HEK293 (cell line): ENCODE measurements at regions not wholly inside any gene's neighbourhood (a gene's known extent, or its start where the extent isn't known, plus 50 kb on each side); places are given as distances from the start of the nearest gene placed in this dataset.
A peak's percentile ranks its signal among the peaks of the same experiment; 100 is the strongest.

Experiments
- CTCF ChIA-PET: fragments of 350-600 bp; formaldehyde crosslinking; extraction: SDS; loops from one replicate; lab custom pipeline; 2021; ENCODE audit warnings: antibody characterized with exemption; lab: Yijun Ruan, JAX
- POLR2A ChIA-PET: fragments of 300-600 bp; formaldehyde crosslinking; extraction: SDS; loops from one replicate; lab custom pipeline; 2020; ENCODE audit warnings: antibody characterized with exemption, inconsistent platforms; lab: Yijun Ruan, JAX
- H3K27ac ChIP-seq: fragments of 200-500 bp; sonication (Bioruptor generic); 2 replicates; pipeline ENCODE4 v1.5.1; 2014; ENCODE audit warnings: low read depth, low read length, control low read depth, inconsistent platforms; ENCODE audit errors: extremely low read depth
- H3K36me3 ChIP-seq, 2 experiments: fragments of 200-500 bp in 1 of 2; sonication (Bioruptor generic) in 1 of 2; 1 replicate in 1 of 2; 2 replicates in 1 of 2; pipeline ENCODE4 v1.5.1; 2014 to 2017; ENCODE audit warnings: inconsistent platforms in 2 of 2, low read length in 2 of 2; ENCODE audit not compliant: control insufficient read depth in 2 of 2, insufficient read depth in 1 of 2
- H3K4me1 ChIP-seq: fragments of 200-500 bp; sonication (Bioruptor generic); 2 replicates; pipeline ENCODE4 v1.5.1; 2014; ENCODE audit warnings: mild to moderate bottlenecking, low read length, inconsistent platforms; ENCODE audit not compliant: control insufficient read depth, insufficient read depth
- H3K4me3 ChIP-seq: 2 replicates; pipeline ENCODE4 v1.5.1; 2011; ENCODE audit warnings: low read depth, mild to moderate bottlenecking, control low read depth, low read length, moderate library complexity
- H3K9me3 ChIP-seq: fragments of 200-500 bp; sonication (Bioruptor generic); 2 replicates; pipeline ENCODE4 v1.5.1; 2014; ENCODE audit warnings: low read depth, low read length, inconsistent platforms; ENCODE audit not compliant: control insufficient read depth, insufficient read depth
- FEZF1 ChIP-seq: fragments of 450-650 bp; formaldehyde crosslinking; IDR thresholded peaks from 2 replicates; pipeline ENCODE4 v1.5.1; 2016; ENCODE audit warnings: missing biosample characterization, missing genetic modification characterization
- GLI2 ChIP-seq: fragments of 450-650 bp; formaldehyde crosslinking; IDR thresholded peaks from 2 replicates; pipeline ENCODE4; 2017; ENCODE audit warnings: missing biosample characterization, missing genetic modification characterization, low read depth, borderline replicate concordance
- OSR2 ChIP-seq: fragments of 450-650 bp; formaldehyde crosslinking; IDR thresholded peaks from 2 replicates; pipeline ENCODE4 v1.5.1; 2016; ENCODE audit warnings: missing biosample characterization, missing genetic modification characterization
- TCF7L2 ChIP-seq: IDR thresholded peaks from 2 replicates; pipeline ENCODE4 v1.6.1; 2011; ENCODE audit warnings: low read depth, mild to moderate bottlenecking, inconsistent platforms, low read length, moderate library complexity, borderline replicate concordance
- WT1 ChIP-seq: fragments of 450-650 bp; formaldehyde crosslinking; IDR thresholded peaks from 2 replicates; pipeline ENCODE4 v1.5.1; 2016; ENCODE audit warnings: missing biosample characterization, missing genetic modification characterization
- ZFHX2 ChIP-seq: fragments of 450-650 bp; formaldehyde crosslinking; conservative IDR thresholded peaks from 2 replicates; pipeline ENCODE4 v1.5.1; 2016; ENCODE audit warnings: missing biosample characterization, missing genetic modification characterization
- ZNF10 ChIP-seq: fragments of 450-650 bp; formaldehyde crosslinking; IDR thresholded peaks from 2 replicates; pipeline ENCODE4 v1.5.1; 2017; ENCODE audit warnings: missing biosample characterization, missing genetic modification characterization
- ZNF114 ChIP-seq: fragments of 450-650 bp; formaldehyde crosslinking; IDR thresholded peaks from 2 replicates; pipeline ENCODE4 v1.5.0; 2017; ENCODE audit warnings: missing biosample characterization, missing genetic modification characterization
- ZNF138 ChIP-seq: fragments of 450-650 bp; formaldehyde crosslinking; IDR thresholded peaks from 2 replicates; pipeline ENCODE4 v1.5.1; 2016; ENCODE audit warnings: missing biosample characterization, missing genetic modification characterization, borderline replicate concordance
- ZNF366 ChIP-seq: fragments of 450-650 bp; formaldehyde crosslinking; conservative IDR thresholded peaks from 2 replicates; pipeline ENCODE4 v1.5.1; 2016; ENCODE audit warnings: missing biosample characterization, missing genetic modification characterization
- ZNF473 ChIP-seq: fragments of 450-650 bp; formaldehyde crosslinking; IDR thresholded peaks from 2 replicates; pipeline ENCODE4 v1.5.1; 2017; ENCODE audit warnings: missing biosample characterization, missing genetic modification characterization
- ZNF548 ChIP-seq: fragments of 450-650 bp; formaldehyde crosslinking; IDR thresholded peaks from 2 replicates; pipeline ENCODE4 v1.5.1; 2016; ENCODE audit warnings: missing biosample characterization, missing genetic modification characterization
- ZNF561 ChIP-seq: fragments of 450-650 bp; IDR thresholded peaks from 2 replicates; pipeline ENCODE4 v1.5.1; 2018; ENCODE audit warnings: missing biosample characterization, missing genetic modification characterization, borderline replicate concordance
- ZNF600 ChIP-seq: fragments of 450-650 bp; formaldehyde crosslinking; IDR thresholded peaks from 2 replicates; pipeline ENCODE4 v1.5.1; 2016; ENCODE audit warnings: missing biosample characterization, missing genetic modification characterization
- ZNF658 ChIP-seq: fragments of 450-650 bp; formaldehyde crosslinking; IDR thresholded peaks from 2 replicates; pipeline ENCODE4; 2016; ENCODE audit warnings: missing biosample characterization, missing genetic modification characterization
- ZNF776 ChIP-seq: fragments of 450-650 bp; formaldehyde crosslinking; IDR thresholded peaks from 2 replicates; pipeline ENCODE4 v1.5.0; 2017; ENCODE audit warnings: missing biosample characterization, missing genetic modification characterization, borderline replicate concordance
- ZNF791 ChIP-seq: fragments of 450-650 bp; formaldehyde crosslinking; IDR thresholded peaks from 2 replicates; pipeline ENCODE4 v1.5.1; 2016; ENCODE audit warnings: missing biosample characterization, missing genetic modification characterization
- TF ChIP-seq, protein P1 (sequence below): fragments of 450-650 bp; formaldehyde crosslinking; IDR thresholded peaks from 2 replicates; pipeline ENCODE4 v1.5.1; 2016; ENCODE audit warnings: missing biosample characterization, missing genetic modification characterization
- TF ChIP-seq, protein P2 (sequence below): fragments of 450-650 bp; formaldehyde crosslinking; IDR thresholded peaks from 2 replicates; pipeline ENCODE4 v1.5.1; 2016; ENCODE audit warnings: missing biosample characterization, missing genetic modification characterization
- TF ChIP-seq, protein P3 (sequence below): fragments of 450-650 bp; formaldehyde crosslinking; IDR thresholded peaks from 2 replicates; pipeline ENCODE4 v1.5.1; 2016; ENCODE audit warnings: missing biosample characterization, missing genetic modification characterization, low read depth
- TF ChIP-seq, protein P4 (sequence below): fragments of 450-650 bp; formaldehyde crosslinking; IDR thresholded peaks from 2 replicates; pipeline ENCODE4 v1.5.1; 2016; ENCODE audit warnings: missing biosample characterization, missing genetic modification characterization
- TF ChIP-seq, protein P5 (sequence below): fragments of 450-650 bp; formaldehyde crosslinking; IDR thresholded peaks from 2 replicates; pipeline ENCODE4 v1.5.1; 2017; ENCODE audit warnings: missing biosample characterization, missing genetic modification characterization
- TF ChIP-seq, protein P6 (sequence below): fragments of 450-650 bp; formaldehyde crosslinking; IDR thresholded peaks from 2 replicates; pipeline ENCODE4 v1.5.1; 2017; ENCODE audit warnings: missing biosample characterization, missing genetic modification characterization

- TF ChIP-seq, protein P1, sequence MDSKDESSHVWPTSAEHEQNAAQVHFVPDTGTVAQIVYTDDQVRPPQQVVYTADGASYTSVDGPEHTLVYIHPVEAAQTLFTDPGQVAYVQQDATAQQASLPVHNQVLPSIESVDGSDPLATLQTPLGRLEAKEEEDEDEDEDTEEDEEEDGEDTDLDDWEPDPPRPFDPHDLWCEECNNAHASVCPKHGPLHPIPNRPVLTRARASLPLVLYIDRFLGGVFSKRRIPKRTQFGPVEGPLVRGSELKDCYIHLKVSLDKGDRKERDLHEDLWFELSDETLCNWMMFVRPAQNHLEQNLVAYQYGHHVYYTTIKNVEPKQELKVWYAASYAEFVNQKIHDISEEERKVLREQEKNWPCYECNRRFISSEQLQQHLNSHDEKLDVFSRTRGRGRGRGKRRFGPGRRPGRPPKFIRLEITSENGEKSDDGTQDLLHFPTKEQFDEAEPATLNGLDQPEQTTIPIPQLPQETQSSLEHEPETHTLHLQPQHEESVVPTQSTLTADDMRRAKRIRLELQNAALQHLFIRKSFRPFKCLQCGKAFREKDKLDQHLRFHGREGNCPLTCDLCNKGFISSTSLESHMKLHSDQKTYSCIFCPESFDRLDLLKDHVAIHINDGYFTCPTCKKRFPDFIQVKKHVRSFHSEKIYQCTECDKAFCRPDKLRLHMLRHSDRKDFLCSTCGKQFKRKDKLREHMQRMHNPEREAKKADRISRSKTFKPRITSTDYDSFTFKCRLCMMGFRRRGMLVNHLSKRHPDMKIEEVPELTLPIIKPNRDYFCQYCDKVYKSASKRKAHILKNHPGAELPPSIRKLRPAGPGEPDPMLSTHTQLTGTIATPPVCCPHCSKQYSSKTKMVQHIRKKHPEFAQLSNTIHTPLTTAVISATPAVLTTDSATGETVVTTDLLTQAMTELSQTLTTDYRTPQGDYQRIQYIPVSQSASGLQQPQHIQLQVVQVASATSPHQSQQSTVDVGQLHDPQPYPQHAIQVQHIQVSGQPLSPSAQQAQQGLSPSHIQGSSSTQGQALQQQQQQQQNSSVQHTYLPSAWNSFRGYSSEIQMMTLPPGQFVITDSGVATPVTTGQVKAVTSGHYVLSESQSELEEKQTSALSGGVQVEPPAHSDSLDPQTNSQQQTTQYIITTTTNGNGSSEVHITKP (tag by site-specific recombination), result peak; percentile 80
- TF ChIP-seq ZNF114 (no peak), ZNF791 (tag by site-specific recombination) (no peak), GLI2 (no peak), ZNF138 (tag by site-specific recombination) (no peak), ZNF10 (peak; percentile 85), WT1 (peak; percentile 15; the same call in 1 of the 2 replicates), ZNF473 (tag by site-specific recombination) (no peak), ZFHX2 (peak; percentile 50), ZNF658 (tag by site-specific recombination) (no peak), ZNF600 (tag by site-specific recombination) (peak; percentile 34; the same call in 1 of the 2 replicates), ZNF366 (0 out of 2 replicates have a peak, but pooled peaks have one; percentile 43), TCF7L2 (no peak), ZNF561 (tag by site-specific recombination) (0 out of 2 replicates have a peak, but pooled peaks have one; percentile 52)
- TF ChIP-seq, protein P2, sequence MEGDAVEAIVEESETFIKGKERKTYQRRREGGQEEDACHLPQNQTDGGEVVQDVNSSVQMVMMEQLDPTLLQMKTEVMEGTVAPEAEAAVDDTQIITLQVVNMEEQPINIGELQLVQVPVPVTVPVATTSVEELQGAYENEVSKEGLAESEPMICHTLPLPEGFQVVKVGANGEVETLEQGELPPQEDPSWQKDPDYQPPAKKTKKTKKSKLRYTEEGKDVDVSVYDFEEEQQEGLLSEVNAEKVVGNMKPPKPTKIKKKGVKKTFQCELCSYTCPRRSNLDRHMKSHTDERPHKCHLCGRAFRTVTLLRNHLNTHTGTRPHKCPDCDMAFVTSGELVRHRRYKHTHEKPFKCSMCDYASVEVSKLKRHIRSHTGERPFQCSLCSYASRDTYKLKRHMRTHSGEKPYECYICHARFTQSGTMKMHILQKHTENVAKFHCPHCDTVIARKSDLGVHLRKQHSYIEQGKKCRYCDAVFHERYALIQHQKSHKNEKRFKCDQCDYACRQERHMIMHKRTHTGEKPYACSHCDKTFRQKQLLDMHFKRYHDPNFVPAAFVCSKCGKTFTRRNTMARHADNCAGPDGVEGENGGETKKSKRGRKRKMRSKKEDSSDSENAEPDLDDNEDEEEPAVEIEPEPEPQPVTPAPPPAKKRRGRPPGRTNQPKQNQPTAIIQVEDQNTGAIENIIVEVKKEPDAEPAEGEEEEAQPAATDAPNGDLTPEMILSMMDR (tag by site-specific recombination), result peak; percentile 70; the same call in 1 of the 2 replicates
- TF ChIP-seq, protein P3, sequence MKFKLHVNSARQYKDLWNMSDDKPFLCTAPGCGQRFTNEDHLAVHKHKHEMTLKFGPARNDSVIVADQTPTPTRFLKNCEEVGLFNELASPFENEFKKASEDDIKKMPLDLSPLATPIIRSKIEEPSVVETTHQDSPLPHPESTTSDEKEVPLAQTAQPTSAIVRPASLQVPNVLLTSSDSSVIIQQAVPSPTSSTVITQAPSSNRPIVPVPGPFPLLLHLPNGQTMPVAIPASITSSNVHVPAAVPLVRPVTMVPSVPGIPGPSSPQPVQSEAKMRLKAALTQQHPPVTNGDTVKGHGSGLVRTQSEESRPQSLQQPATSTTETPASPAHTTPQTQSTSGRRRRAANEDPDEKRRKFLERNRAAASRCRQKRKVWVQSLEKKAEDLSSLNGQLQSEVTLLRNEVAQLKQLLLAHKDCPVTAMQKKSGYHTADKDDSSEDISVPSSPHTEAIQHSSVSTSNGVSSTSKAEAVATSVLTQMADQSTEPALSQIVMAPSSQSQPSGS (tag by site-specific recombination), result no peak
- TF ChIP-seq, protein P4, sequence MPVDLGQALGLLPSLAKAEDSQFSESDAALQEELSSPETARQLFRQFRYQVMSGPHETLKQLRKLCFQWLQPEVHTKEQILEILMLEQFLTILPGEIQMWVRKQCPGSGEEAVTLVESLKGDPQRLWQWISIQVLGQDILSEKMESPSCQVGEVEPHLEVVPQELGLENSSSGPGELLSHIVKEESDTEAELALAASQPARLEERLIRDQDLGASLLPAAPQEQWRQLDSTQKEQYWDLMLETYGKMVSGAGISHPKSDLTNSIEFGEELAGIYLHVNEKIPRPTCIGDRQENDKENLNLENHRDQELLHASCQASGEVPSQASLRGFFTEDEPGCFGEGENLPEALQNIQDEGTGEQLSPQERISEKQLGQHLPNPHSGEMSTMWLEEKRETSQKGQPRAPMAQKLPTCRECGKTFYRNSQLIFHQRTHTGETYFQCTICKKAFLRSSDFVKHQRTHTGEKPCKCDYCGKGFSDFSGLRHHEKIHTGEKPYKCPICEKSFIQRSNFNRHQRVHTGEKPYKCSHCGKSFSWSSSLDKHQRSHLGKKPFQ (tag by site-specific recombination), result no peak
Observed at GRCh38 chr5:124888050-124888506, 141.6 kb upstream of the ZNF608 start (continued).

DNA sequence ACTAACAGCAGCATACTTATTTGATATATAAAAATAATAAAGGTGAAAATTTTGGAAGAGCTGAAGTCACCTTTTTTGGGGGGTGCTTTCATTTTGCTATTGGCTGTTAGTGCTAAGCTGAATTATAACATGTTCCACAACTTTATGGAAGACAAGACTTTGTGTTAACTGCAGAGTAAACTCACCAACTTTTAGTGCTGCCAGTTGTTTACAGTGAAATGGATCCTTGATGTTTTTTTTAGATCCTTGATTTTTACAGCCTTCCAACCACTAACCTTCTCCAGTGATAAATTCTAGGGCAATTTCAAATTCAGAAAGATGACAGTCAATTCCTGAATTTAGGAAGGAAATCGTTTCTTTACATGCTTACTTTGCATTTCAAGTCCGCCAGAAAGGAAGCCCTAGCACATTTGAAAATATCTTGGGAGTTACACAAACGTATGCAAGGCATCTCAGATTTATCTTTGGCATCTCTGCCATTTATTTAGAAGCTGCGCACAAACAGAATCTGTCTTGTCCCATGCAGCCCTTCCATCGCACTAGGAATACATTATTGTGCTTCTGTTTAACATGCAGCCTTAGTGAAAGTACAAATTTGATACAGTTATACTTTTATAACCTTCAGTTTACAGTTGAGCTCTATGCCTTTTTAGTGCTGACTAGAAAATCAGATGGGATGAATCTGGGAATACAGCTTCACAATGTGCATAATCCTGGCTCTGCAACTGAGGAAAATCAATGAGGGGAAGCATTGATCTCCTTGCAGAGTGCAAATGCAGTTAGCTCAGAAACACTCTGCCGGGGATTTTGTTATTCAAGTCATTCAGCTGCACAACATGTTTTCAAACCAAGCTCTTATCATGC lies 142.4 kb upstream of the ZNF608 start:
- H3K36me3 ChIP-seq, result no peaks in the 10 kb centered on the region
- no peak overlapping the region for H3K4me3 ChIP-seq
- CTCF ChIA-PET, result interaction anchor here (0.6 to 1.0 kb wide), 3 partner anchors 75 to 312 kb away, joined by 3 read pairs; no protein-coding TSS in a partner anchor
- H3K4me1 ChIP-seq, result peaks cover 34% of the 10 kb centered on the region
- H3K27ac ChIP-seq, result peak overlapping the region; percentile 64; the same call in 1 of the 2 replicates
- no peaks in the 10 kb centered on the region for H3K9me3 ChIP-seq
- POLR2A ChIA-PET, result interaction anchor here (1.4 kb wide), 1 partner anchor 141 kb away, joined by 5 read pairs; no protein-coding TSS in a partner anchor
- TF ChIP-seq FEZF1 (tag by site-specific recombination) (peak; percentile 40), TCF7L2 (no peak), OSR2 (tag by site-specific recombination) (no peak), ZNF548 (tag by site-specific recombination) (no peak), ZNF776 (tag by site-specific recombination) (no peak)
- TF ChIP-seq, protein P5, sequence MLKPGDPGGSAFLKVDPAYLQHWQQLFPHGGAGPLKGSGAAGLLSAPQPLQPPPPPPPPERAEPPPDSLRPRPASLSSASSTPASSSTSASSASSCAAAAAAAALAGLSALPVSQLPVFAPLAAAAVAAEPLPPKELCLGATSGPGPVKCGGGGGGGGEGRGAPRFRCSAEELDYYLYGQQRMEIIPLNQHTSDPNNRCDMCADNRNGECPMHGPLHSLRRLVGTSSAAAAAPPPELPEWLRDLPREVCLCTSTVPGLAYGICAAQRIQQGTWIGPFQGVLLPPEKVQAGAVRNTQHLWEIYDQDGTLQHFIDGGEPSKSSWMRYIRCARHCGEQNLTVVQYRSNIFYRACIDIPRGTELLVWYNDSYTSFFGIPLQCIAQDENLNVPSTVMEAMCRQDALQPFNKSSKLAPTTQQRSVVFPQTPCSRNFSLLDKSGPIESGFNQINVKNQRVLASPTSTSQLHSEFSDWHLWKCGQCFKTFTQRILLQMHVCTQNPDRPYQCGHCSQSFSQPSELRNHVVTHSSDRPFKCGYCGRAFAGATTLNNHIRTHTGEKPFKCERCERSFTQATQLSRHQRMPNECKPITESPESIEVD, result 0 out of 2 replicates have a peak, but pooled peaks have one; percentile 68
- TF ChIP-seq, protein P6, sequence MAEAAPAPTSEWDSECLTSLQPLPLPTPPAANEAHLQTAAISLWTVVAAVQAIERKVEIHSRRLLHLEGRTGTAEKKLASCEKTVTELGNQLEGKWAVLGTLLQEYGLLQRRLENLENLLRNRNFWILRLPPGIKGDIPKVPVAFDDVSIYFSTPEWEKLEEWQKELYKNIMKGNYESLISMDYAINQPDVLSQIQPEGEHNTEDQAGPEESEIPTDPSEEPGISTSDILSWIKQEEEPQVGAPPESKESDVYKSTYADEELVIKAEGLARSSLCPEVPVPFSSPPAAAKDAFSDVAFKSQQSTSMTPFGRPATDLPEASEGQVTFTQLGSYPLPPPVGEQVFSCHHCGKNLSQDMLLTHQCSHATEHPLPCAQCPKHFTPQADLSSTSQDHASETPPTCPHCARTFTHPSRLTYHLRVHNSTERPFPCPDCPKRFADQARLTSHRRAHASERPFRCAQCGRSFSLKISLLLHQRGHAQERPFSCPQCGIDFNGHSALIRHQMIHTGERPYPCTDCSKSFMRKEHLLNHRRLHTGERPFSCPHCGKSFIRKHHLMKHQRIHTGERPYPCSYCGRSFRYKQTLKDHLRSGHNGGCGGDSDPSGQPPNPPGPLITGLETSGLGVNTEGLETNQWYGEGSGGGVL, result no peak
